Smooth muscle cell (in vitro differentiated cells): ENCODE measurements at regions not wholly inside any gene's neighbourhood (a gene's known extent, or its start where the extent isn't known, plus 50 kb on each side); places are given as distances from the start of the nearest gene placed in this dataset.

Source experiments
- DNase-seq: peaks from one replicate; lab custom pipeline; 2025; ENCODE audit not compliant: unreplicated experiment; lab: John Stamatoyannopoulos, UW
- H2AFZ ChIP-seq: fragments of 200-600 bp; sonication (generic); 2 replicates; pipeline ENCODE4 v1.6.0; 2016; ENCODE audit warnings: antibody characterized with exemption, low read depth, mild to moderate bottlenecking
- H3F3A ChIP-seq: fragments of 200-600 bp; sonication (generic); 2 replicates; pipeline ENCODE4 v1.6.0; 2017; ENCODE audit warnings: antibody characterized with exemption, low read depth
- H3K27ac ChIP-seq: fragments of 200-600 bp; sonication (generic); 2 replicates; pipeline ENCODE4 v1.5.1; 2016; ENCODE audit warnings: low read depth, mild to moderate bottlenecking
- H3K27me3 ChIP-seq: fragments of 200-600 bp; sonication (generic); 2 replicates; pipeline ENCODE4 v1.6.1; 2016; ENCODE audit warnings: low read depth, mild to moderate bottlenecking
- H3K36me3 ChIP-seq: fragments of 200-600 bp; sonication (generic); 2 replicates; pipeline ENCODE4 v1.5.1; 2016; ENCODE audit warnings: low read depth
- H3K4me1 ChIP-seq: fragments of 200-600 bp; sonication (generic); 2 replicates; pipeline ENCODE4 v1.5.1; 2016; ENCODE audit warnings: low read depth
- H3K4me2 ChIP-seq: fragments of 200-600 bp; sonication (generic); 2 replicates; pipeline ENCODE4 v1.6.0; 2016; ENCODE audit warnings: mild to moderate bottlenecking
- H3K4me3 ChIP-seq: fragments of 200-600 bp; sonication (generic); 2 replicates; pipeline ENCODE4 v1.5.1; 2016; ENCODE audit warnings: mild to moderate bottlenecking
- H3K79me2 ChIP-seq: fragments of 200-600 bp; sonication (generic); 2 replicates; pipeline ENCODE4 v1.6.0; 2016; ENCODE audit warnings: low read depth, mild to moderate bottlenecking
- H3K9ac ChIP-seq: fragments of 200-600 bp; sonication (generic); 2 replicates; pipeline ENCODE4 v1.6.0; 2016; ENCODE audit warnings: low read depth
- H3K9me3 ChIP-seq: fragments of 200-600 bp; sonication (generic); replicated peaks from 2 replicates; pipeline ENCODE4 v1.5.1; 2016; ENCODE audit warnings: low read depth
- H4K20me1 ChIP-seq: fragments of 200-600 bp; sonication (generic); 2 replicates; pipeline ENCODE4 v1.6.0; 2016; ENCODE audit warnings: low read depth
- WGBS: methylation state at CpG from one replicate; pipeline ENCODE4 v1.1.7; 2016; ENCODE audit warnings: low lambda C conversion rate; 5-methylcytosine and 5-hydroxymethylcytosine counted together
- TF ChIP-seq, protein P1 (sequence below): fragments of 200-600 bp; sonication (generic); IDR thresholded peaks from 2 replicates; pipeline ENCODE4 v1.5.1; 2017; ENCODE audit warnings: borderline replicate concordance, mild to moderate bottlenecking, antibody characterized with exemption; ENCODE audit not compliant: insufficient read depth, poor library complexity, severe bottlenecking

DNA sequence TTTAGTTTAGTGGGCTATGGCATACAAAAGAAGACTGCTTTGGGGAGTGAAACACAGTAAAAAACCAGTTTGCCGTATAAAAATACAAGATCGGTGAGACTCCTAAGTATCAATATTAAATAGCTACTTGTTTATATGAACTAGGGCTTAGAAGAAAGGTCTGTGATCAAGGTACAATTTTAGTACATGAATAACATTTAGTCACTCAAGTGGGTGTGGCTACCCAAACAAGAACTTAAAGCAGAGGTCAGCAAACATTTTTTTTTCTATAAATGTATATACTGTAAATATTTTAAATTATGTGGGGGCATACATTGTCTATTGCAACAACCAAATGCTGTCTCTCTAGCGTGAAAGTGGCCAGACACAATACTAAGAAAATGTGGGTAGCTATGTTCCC lies 1452.5 kb upstream of the NUDT12 start:
- Histone ChIP-seq H4K20me1 (no peaks in the 10 kb centered on the region), H3K9me3 (no peaks in the 10 kb centered on the region), H3K4me1 (no peaks in the 10 kb centered on the region), H3K4me3 (no peak overlapping the region), H3K36me3 (no peaks in the 10 kb centered on the region), H3K4me2 (no peak overlapping the region), H3K9ac (no peak overlapping the region), H3F3A (no peaks in the 10 kb centered on the region), H3K79me2 (no peaks in the 10 kb centered on the region), H2AFZ (no peak overlapping the region), H3K27me3 (no peaks in the 10 kb centered on the region), H3K27ac (no peak overlapping the region)
- WGBS = 95% methylated on average over 3 of the region's 3 CpGs
- no peak for DNase-seq
- TF ChIP-seq, protein P1, sequence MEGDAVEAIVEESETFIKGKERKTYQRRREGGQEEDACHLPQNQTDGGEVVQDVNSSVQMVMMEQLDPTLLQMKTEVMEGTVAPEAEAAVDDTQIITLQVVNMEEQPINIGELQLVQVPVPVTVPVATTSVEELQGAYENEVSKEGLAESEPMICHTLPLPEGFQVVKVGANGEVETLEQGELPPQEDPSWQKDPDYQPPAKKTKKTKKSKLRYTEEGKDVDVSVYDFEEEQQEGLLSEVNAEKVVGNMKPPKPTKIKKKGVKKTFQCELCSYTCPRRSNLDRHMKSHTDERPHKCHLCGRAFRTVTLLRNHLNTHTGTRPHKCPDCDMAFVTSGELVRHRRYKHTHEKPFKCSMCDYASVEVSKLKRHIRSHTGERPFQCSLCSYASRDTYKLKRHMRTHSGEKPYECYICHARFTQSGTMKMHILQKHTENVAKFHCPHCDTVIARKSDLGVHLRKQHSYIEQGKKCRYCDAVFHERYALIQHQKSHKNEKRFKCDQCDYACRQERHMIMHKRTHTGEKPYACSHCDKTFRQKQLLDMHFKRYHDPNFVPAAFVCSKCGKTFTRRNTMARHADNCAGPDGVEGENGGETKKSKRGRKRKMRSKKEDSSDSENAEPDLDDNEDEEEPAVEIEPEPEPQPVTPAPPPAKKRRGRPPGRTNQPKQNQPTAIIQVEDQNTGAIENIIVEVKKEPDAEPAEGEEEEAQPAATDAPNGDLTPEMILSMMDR = no peak

DNA sequence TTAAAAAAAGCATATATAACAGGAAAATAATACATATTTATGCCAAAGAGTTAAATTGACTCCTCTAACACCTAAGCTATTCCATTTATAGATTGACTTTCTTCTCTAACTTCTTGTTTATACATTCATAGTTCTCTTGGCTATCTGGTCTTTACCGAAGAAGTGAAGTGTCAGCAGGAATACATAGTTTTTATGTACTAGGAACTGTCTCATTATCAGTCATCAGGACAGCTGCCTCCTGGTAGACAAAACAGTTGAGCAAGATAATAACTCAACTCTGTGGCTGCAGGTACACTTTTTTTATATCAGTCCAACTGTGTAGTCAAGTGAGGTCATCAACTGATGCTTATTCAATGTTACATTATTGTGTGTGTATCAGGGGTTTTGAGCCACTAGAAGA lies 1436.0 kb upstream of the NUDT12 start:
- TF ChIP-seq, protein P1 = no peak
- no peaks in the 10 kb centered on the region for H3F3A ChIP-seq
- no peaks in the 10 kb centered on the region for H3K36me3 ChIP-seq
- no peaks in the 10 kb centered on the region for H3K4me1 ChIP-seq
- no peaks in the 10 kb centered on the region for H3K79me2 ChIP-seq
- H3K4me3 ChIP-seq = no peak overlapping the region
- H3K27me3 ChIP-seq = no peaks in the 10 kb centered on the region
- H3K9me3 ChIP-seq = no peaks in the 10 kb centered on the region
- DNase-seq = no peak
- WGBS = 71% methylated on average over 1 of the region's 1 CpG
- H4K20me1 ChIP-seq = no peaks in the 10 kb centered on the region
- H3K27ac ChIP-seq = no peak overlapping the region
- H3K4me2 ChIP-seq = no peak overlapping the region
- H2AFZ ChIP-seq = no peak overlapping the region
- no peak overlapping the region for H3K9ac ChIP-seq

DNA sequence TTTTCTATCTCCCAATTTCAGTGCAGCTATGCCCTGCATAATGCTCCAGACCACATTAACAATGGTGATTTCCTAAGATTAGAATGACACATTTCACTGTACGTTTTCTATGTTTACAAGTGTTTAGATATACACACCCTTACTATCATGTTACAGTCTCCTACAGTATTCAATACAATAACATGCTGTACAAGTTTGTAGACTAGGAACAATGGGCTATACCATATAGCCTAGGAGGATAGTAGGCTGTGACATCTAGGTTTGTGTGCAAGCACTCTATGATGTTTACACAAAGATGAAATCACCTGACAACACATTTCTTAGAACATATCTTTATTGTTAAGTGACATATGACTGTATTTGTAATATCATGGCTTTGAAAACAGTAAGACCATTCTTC lies 1435.6 kb upstream of the NUDT12 start:
- no peaks in the 10 kb centered on the region for H3K36me3 ChIP-seq
- no peaks in the 10 kb centered on the region for H3K4me1 ChIP-seq
- no peak overlapping the region for H3K4me2 ChIP-seq
- no peak for DNase-seq
- H3K4me3 ChIP-seq = no peak overlapping the region
- H3K9ac ChIP-seq = no peak overlapping the region
- H3K27me3 ChIP-seq = no peaks in the 10 kb centered on the region
- 63% methylated on average over 1 of the region's 1 CpG for WGBS
- no peak overlapping the region for H2AFZ ChIP-seq
- H3F3A ChIP-seq = no peaks in the 10 kb centered on the region
- no peak overlapping the region for H3K27ac ChIP-seq
- H3K9me3 ChIP-seq = no peaks in the 10 kb centered on the region
- TF ChIP-seq, protein P1 = no peak
- no peaks in the 10 kb centered on the region for H4K20me1 ChIP-seq
- H3K79me2 ChIP-seq = no peaks in the 10 kb centered on the region

DNA sequence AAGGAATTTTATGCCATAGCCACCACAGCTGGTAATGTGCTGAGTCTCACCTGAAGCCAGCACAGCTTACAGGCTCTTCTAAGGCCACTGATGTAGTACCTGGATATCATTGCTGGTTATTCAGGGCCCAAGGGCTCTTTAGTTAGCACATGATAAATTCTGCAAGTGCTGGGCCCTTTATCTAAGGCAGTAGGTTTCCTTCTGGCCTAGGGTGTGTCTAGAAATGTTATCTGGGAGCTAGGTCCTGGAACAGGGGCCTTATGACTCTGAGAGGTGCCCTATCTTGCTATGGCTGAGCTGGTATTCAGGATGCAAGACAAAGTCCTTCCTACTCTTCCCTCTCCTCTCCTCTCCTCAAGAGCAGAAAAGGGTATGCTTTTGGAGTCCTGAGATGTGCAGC lies 1424.5 kb upstream of the NUDT12 start:
- Histone ChIP-seq H3K9me3 (peaks cover under 1% of the 10 kb centered on the region), H3K4me1 (no peaks in the 10 kb centered on the region), H3K79me2 (no peaks in the 10 kb centered on the region), H3K36me3 (no peaks in the 10 kb centered on the region), H3K4me2 (no peak overlapping the region), H3F3A (no peaks in the 10 kb centered on the region), H2AFZ (no peak overlapping the region), H3K4me3 (no peak overlapping the region), H3K27ac (no peak overlapping the region), H3K9ac (no peak overlapping the region), H4K20me1 (no peaks in the 10 kb centered on the region), H3K27me3 (no peaks in the 10 kb centered on the region)
- TF ChIP-seq, protein P1 = no peak
- no peak for DNase-seq
